GM18951 (cell line): ENCODE measurements at regions not wholly inside any gene's neighbourhood (a gene's known extent, or its start where the extent isn't known, plus 50 kb on each side); places are given as distances from the start of the nearest gene placed in this dataset.

Experiments
- POLR2A ChIP-seq: IDR thresholded peaks from 4 replicates; pipeline ENCODE4 v1.6.1; 2011; ENCODE audit warnings: mild to moderate bottlenecking; ENCODE audit not compliant: insufficient read length, insufficient read depth; ENCODE audit errors: extremely low read depth
- in situ Hi-C: fragments of 300-500 bp; cut with MboI; formaldehyde crosslinking; loops from one replicate; pipeline ENCODE4 v1.12.0; 2022; ENCODE audit warnings: low sequenced_read_pairs, mixed read lengths, inconsistent platforms; ENCODE audit not compliant: unreplicated experiment

- TF ChIP-seq POLR2A = no peak
- in situ Hi-C loops = no loop called here
Observed at GRCh38 chr12:46473634-46474329, 101.2 kb upstream of the SLC38A2 start.

GRCh38 chr12:46472893-46473633 lies 100.5 kb upstream of the SLC38A2 start:
- TF ChIP-seq POLR2A = no peak
- in situ Hi-C loops = no loop called here

- in situ Hi-C loops = no loop called here
- TF ChIP-seq POLR2A = no peak
Observed at GRCh38 chr12:46472144-46472705, 99.7 kb upstream of the SLC38A2 start.

GRCh38 chr12:46471404-46471803 lies 98.8 kb upstream of the SLC38A2 start:
- in situ Hi-C loops = no loop called here

GRCh38 chr12:46470975-46471374 lies 98.4 kb upstream of the SLC38A2 start:
- no peak for TF ChIP-seq POLR2A
- in situ Hi-C loops = no loop called here

More at GRCh38 chr12:46471404-46471803, 98.8 kb upstream of the SLC38A2 start:
- TF ChIP-seq POLR2A = no peak

GRCh38 chr12:46470036-46470627 lies 97.6 kb upstream of the SLC38A2 start:
- no peak for TF ChIP-seq POLR2A
- in situ Hi-C loops = no loop called here

GRCh38 chr12:46468813-46469212 lies 96.2 kb upstream of the SLC38A2 start:
- no peak for TF ChIP-seq POLR2A
- in situ Hi-C loops = no loop called here

GRCh38 chr12:46468160-46468559 lies 95.6 kb upstream of the SLC38A2 start:
- in situ Hi-C loops = no loop called here
- no peak for TF ChIP-seq POLR2A

GRCh38 chr12:46465307-46465706 lies 92.7 kb upstream of the SLC38A2 start:
- no peak for TF ChIP-seq POLR2A
- in situ Hi-C loops = no loop called here

GRCh38 chr12:46464863-46465262 lies 92.3 kb upstream of the SLC38A2 start:
- no peak for TF ChIP-seq POLR2A
- in situ Hi-C loops = no loop called here

GRCh38 chr12:46462641-46463355 lies 90.2 kb upstream of the SLC38A2 start:
- in situ Hi-C loops = no loop called here
- no peak for TF ChIP-seq POLR2A

- TF ChIP-seq POLR2A = no peak
- in situ Hi-C loops = no loop called here
Observed at GRCh38 chr12:46461907-46462640, 89.5 kb upstream of the SLC38A2 start.

GRCh38 chr12:46461459-46461858 lies 88.9 kb upstream of the SLC38A2 start:
- TF ChIP-seq POLR2A = no peak
- in situ Hi-C loops = no loop called here
